HG03064 (cell line): ENCODE measurements at regions not wholly inside any gene's neighbourhood (a gene's known extent, or its start where the extent isn't known, plus 50 kb on each side); places are given as distances from the start of the nearest gene placed in this dataset.
"Not testable (repeated sequence)": the region's sequence is repeated elsewhere in the genome, so short reads cannot be mapped to it uniquely, and the experiment has no call there.

Experiments used
- ATAC-seq: cut with Tn5 transposase; IDR thresholded peaks from one replicate; pipeline ENCODE4 v1.9.1; 2021; ENCODE audit warnings: low read depth; ENCODE audit not compliant: unreplicated experiment

DNA sequence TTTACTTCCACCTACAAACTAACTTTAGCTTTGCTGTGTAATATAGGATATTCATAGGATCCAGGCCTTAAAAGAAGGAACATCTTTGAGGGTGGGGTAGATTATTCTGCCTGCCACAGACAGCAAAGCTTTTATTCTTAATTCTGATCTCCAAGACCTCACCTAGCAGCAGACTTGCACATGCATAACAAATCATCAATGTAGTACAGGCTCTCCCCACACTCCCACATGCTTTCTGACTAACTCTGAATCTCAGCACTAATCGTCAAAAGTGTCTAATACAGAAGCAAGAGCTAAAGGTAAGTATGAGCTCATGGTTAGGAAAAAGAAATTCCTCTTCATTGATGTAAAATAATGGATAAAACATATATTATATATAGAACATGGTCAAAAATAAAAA is 1468.5 kb upstream of the B3GALT2 start:
- no peak for ATAC-seq

DNA sequence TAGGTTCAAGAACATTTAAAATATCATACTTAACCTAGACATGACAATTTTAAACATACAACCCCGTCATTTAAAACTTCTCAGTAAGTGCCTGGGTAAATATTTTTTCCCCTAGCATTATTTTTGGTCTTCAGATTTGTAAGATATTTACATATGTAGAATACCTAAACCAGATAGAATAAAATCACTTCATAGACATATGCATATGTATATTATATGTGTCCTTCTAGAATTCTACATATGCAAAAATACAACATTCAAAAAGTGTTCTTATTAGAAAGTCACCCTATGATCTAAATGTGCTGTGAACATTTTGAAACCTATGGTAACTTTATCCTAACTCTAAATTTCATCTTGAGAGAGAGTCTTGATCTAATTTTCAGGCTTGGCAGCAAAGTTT is 1467.0 kb upstream of the B3GALT2 start:
- no peak for ATAC-seq

DNA sequence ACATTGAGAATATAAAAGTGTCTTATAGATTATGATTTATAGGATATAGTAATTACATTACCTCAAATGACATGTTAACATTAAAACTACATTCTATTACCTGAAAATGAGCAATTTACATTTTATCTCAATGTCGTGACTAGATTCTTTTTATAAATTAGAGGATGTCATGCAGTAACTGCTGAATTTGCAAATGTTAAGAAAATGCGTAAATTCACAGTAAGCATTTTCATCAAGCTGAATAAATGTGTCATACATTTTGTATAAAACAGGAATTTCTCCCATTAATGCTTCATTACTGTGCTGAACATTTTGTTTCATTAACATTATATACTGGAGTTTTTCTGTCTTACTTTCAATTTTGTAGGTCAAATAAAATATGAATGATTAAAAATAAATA is 1460.7 kb upstream of the B3GALT2 start:
- ATAC-seq = no peak

DNA sequence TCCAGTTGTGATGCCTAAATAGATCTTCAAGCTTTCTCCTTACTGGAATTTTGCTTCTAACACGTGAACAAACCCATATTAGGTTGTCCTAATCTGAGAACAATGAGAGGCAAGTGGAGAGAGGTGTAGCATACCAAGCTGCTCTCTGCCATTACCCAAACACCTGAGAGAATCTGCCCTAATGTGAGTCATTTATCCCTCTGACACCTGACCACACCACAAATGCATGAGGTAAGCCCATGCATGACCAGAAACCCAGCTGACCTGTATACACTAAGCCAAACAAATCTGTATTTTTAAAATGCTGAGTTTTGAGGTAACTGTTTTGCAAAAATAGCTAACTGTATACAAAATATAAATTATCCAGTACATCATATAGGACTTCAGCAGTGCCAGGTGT is 1458.1 kb upstream of the B3GALT2 start:
- ATAC-seq = no peak

DNA sequence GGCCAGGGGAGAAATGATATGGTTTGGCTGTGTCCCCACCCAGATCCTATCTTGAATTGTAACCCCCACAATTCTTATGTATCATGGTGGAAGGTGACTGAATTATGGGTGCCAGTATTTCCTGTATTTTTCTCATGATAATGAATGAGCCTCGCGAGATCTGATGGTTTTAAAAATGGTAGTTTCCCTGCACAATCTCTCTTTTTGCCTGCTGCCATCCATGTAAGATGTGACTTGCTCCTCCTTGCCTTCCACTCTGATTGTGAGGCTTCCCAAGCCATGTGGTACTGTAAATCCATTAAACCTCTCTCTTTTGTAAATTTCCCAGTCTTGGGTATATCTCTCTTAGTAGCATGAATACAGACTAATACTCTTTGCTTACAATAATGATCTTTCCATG is 1453.9 kb upstream of the B3GALT2 start:
- ATAC-seq = no peak

DNA sequence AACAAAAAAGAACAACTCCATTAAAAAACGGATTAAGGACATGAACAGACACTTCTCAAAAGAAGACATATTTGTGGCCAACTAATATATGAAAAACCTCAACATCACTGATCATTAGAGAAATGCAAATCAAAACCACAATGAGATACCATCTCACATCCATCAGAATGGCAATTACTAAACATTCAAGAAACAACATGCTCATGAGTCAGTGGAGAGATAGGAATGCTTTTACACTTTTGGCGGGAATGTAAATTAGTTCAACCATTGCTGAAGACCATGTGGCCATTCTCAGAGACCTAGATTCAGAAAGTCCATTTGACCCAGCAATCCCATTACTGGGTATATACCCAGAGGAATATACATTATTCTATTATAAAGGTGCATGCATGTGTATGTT is 1442.6 kb upstream of the B3GALT2 start:
- ATAC-seq = no peak

DNA sequence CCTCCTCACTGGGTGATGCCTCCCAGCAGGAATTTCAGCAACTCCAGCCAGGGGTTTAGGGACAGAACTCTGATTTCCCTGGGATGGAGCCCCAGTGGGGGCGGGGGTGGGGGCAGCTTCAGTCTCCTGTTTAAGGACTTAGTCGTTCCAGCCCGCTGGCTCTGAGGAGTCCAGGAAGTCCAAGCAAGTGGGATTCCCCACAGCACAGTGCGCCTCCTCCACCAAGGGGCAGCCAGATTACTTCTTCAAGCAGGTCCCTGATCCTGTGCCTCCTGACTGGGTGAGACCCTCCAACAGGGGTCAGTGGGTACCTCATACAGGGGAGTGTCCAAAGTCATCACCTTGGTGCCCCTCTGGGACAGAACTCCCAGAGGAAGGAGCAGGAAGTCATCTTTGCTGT is 1438.4 kb upstream of the B3GALT2 start:
- ATAC-seq = no peak

DNA sequence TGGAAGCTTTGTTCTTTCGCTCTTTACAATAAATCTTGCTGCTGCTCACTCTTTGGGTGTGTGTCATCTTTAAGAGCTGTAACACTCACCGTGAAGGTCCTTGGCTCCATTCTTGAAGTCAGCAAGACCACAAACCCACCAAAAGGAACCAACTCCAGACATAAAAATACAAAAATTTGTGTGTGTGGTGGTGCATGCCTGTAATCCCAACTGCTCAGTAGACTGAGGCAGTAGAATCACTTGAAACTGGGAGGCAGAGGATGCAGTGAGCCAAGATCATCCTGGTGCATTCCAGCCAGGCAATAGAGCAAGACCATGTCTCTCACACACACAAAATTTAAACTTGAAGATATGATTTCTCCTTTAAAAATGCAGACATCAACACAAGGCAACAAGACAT is 1431.7 kb upstream of the B3GALT2 start:
- no peak for ATAC-seq

DNA sequence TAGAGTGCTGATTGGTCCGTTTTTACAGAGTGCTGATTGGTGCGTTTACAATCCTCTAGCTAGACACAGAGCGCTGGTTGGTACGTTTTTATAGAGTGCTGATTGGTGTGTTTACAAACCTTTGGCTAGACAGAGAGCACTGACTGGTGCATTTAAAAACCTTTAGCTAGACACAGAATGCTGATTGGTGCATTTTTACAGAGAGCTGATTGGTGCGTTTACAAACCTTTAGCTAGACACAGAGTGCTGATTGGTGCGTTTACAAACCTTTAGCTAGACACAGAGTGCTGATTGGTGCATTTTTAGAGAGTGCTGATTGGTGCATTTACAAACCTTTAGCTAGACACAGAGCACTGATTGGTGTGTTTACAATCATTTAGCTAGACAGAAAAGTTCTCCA is 1430.9 kb upstream of the B3GALT2 start:
- ATAC-seq = not testable (repeated sequence)

DNA sequence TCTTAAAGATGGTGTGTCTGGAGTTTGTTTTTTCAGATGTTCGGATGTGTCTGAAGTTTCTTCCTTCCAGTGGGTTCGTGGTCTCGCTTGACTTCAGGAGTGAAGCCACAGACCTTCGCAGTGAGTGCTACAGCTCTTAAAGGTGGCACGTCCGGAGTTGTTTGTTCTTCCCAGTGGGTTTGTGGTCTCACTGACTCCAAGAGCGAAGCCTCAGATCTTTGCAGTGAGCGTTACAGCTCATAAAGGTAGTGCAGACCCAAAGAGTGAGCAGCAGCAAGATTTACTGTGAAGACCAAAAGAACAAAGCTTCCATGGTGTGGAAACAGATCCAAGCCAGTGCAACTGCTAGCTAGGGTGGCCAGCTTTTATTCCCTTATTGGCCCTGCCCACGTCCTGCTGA is 1430.4 kb upstream of the B3GALT2 start:
- ATAC-seq = no peak

DNA sequence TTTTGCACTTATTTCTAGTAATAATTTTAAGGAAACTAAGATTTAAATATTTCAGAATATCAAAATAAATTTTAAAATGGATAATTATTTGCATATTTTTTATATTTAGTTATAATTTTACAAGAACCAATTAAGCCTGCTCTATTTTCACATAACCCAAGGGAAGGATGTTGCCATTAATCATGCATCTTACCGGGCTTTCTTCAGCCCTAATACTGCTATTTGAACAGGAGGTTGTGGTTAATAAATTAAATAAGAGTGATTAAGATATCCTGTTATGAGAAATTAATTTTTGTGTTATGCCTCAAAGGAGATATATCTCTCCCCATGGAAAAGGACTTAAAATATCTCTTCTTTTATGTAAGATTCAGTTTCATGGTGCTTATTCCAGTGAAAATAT is 1415.8 kb upstream of the B3GALT2 start:
- ATAC-seq = no peak

DNA sequence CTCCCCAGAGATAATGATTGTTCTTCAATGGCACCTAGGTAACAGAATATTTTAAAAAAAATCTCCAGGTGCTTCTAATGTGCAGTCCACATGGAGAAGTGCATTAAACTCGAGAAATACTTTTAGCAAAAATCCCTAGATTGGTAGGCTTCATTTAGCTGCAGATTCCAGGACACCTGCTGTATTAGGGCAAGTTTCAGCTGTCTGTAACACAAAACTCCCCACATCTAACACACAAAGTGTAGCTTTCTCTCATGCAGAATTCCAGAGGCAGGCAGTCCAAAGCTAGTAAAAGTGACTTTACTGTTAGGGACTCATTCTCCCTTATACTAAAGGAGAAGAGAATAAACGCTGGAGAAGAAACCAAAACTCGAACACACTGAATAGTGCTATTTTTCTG is 1414.3 kb upstream of the B3GALT2 start:
- ATAC-seq = no peak

DNA sequence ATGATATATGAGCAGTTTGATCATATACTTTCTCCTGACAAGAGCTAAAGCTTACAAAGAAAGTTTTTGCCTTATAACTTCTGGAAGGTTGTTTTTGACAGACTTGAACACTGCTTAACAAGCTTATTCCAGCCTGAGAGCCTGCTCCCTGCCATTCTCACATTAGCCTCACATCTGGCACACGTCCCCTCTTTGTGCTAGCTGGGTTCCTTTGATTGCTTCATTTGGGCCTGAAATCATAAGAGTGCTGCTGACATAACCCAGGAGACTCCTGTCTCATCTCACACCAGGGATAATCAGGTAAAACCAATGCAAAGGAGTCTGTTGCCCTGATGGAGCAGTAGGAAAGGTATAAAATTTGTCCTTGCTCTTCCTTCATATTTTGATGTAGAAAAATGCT is 1411.7 kb upstream of the B3GALT2 start:
- no peak for ATAC-seq

DNA sequence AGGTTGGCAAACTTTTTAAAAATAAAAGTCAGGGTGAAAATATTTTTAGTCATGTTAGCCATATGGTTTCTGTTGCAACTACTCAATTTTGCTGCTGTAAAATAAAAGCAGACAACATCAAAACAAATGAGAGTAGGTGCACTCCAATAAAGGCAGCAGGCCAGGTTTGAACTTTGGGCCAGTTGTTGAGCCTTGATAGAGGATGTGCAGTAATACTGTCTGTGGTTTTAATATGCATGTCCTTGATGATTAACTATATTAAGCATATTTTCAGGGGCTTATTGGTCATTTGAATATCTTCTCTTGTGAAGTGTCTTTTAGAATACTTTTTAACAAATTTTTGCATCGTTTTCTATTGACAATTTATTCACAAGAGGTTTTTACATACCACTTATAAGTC is 1399.9 kb upstream of the B3GALT2 start:
- no peak for ATAC-seq

DNA sequence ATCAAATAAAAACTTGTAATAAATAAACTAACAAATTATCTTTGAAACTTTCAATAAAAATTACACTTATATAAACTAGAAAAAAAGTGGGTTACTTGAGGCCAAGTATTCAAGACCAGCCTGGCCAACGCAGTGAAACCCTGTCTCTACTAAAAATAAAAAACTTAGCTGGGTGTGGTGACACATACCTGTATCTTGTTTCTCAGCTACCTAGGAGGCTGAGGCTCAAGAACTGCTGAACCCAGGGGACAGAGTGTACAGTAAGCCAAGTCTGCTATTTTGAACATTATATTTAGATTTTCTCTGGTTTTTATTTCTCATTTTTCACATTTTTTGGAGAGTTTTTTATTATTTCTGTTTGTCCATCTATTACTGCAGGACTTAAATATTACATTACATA is 1397.6 kb upstream of the B3GALT2 start:
- ATAC-seq = no peak

DNA sequence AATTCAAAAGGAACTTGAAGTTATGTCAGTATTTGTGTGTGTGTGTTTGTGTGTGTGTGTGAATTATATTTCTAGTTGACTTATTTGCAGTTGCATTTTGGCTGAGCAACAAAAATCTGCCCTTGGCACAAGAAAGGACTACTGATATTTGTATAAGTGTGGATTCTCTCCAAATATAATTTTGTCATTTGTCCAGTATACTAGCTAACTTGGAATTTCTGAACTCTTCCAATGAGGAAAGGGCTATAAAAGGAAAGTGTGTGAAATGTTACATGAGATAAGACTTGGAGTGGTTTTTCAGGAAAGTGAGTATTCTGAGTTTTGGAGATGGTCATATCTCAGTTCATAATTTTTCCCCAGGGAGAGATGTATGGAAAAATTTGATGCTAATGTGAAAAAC is 1384.1 kb upstream of the B3GALT2 start:
- no peak for ATAC-seq

DNA sequence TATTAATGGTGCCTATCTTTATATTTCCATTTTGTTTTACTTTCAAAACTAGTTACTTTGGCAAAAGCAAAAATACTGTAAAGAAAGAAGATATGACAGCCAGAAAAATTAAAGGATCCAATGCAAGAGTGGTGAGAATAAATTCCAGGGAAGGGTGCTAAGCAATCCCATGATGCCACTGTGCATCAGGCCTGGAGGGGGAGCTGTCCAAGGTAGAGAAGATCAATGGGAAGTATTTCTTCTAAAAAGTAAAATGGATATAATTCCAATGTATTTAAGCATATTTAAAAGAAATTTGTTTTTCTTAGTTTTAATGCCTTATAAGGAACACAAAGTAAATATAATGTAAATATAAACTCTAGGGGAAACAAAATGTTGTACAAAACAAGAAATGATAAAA is 1382.2 kb upstream of the B3GALT2 start:
- ATAC-seq = no peak

DNA sequence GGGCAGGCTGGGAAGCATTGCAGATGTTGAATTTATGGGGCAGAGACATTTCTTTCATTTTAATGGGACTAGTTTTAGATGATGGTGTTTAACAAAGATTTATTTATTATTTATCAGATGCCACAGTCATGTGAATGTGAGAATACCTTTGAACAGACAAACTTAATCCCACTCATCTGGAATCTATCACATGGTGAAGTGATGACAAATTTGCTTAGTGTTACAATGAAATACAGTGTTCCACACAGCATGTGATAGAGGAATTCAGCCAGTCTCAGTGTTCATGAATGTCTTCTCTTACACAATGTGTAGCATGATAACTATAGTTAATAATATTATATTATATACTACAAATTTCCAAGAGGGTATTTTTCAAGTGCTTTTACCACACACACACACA is 1361.7 kb upstream of the B3GALT2 start:
- ATAC-seq = no peak

DNA sequence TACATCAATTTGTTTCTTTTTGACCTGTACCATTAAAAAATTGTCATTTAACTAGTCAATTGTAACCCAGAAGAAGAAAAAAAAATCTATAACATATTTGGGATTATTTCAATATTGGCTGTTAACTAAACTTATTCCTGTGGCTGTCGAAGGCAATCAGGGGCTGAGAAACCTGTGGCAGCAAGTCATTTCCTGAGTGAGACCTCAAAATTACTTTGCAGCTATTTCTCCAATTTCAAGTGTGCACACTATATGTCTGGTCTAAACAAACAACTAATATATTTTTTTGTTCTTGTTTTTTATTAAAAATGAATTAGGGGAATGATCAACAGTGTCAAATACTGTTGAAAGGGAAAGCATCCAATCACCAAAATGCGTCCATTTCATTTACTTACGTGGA is 1357.6 kb upstream of the B3GALT2 start:
- ATAC-seq = no peak

DNA sequence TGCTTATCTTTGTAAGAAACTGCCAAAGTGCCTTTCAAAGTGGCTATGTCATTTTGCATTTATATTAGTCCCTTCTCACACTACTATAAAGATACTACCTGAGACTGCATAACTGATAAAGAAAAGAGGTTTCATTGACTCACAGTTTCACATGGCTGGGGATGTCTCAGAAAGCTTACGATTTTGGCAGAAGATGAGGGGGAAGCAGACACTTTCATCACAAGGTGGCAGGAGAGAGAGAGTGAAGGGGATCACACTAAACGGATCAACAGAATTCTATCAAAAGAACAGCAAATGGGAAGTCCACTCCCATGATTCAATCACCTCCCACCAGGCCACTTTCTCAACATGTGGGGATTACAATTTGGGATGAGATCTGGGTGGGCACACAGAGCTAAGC is 1352.0 kb upstream of the B3GALT2 start:
- no peak for ATAC-seq

DNA sequence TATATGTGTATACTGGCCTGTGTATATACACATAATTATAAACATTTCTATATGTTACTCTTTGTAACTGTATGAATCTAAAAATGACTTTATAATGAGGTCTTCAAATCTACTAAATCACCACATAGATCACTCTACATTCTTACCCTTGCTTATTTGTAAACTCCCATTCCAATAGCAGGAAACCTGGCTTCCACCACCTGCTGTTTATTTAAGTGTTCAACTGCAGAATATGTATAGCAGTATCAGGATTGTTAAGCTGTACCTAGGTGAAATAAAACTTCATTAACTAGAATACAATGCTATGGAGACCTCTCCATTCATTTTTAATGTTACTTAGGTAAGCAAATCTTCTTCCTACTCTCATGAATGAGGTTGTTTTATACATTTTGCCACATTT is 1351.1 kb upstream of the B3GALT2 start:
- no peak for ATAC-seq

DNA sequence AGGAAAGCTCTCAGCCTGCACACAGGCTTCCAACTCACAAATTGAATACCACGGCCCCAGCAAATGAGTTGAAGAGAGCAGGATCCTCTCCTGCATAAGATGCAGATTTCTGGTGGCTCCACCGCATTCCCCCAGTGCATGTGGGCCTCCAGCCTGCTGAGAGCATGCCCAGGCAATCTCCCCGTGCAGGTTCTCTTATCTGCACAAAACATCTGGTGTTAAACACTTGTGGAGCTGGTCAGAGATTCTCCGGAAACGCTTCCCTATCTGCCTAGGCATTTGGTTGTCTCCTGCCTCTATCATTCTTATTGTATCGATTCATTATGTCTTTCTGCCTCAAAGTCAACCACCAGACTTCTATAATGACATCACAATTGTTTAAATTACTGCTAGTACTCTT is 1349.0 kb upstream of the B3GALT2 start:
- ATAC-seq = no peak

DNA sequence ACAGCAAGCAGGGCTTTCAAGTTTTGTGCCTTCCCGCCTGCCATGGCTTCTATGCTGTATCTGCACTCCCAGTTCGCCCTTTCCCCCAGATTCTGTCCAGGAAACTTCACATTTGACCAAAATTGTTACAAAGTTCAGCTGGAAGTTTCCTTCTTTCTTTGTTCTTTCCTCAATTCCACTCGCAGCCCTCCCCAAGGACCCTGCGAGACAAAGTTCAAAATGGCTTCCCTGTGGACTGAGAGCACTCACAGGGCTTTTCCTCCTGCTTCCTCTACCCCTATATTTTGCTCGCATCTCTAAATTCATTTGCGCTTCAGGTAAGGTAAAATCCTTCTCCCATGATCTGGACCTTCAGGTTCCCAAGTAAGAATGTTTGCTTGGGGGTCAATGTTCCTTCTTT is 1348.4 kb upstream of the B3GALT2 start:
- ATAC-seq = no peak

DNA sequence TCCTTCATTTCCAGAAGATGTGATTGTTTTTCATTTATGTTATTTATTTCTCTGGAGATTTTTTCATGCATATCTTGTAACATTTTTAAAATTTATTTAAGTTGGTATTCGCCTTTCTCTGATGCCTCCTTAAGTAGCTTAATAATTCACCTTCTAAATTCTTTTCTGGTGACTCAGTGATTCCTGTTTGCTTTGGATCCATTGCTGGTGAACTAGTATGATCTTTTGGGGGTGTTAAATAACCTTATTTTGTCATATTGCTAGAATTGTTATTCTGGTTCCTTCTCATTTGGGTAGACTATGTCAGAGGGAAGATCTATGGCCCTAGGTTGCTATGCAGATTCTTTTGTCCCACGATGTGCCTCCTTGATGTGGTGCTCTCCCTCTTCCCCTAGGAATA is 1347.2 kb upstream of the B3GALT2 start:
- ATAC-seq = no peak
